ENCODE measurements at regions not wholly inside any gene's neighbourhood (a gene's known extent, or its start where the extent isn't known, plus 50 kb on each side); places are given as distances from the start of the nearest gene placed in this dataset.
A peak's percentile ranks its signal among the peaks of the same experiment; 100 is the strongest.

DNA sequence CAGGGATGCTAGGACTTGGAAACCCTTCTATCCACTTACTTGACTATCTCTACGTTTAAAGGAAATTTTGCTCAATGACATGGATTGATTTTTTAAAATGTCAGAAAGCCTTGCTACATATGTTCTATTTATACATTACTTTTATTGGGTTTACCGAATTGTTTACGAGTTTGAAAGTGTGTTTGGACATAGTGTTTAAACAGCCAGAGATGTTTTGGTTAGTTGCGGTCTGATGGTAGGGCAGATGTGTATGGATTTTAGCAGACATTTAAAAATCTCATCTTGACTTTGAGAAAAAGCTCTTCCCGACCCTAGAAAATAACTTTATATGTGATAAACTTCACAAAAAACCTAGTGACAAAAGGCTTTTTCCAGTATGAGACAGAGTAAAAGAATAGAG lies 513.7 kb downstream of the PLA2G4A start:
- Mint-ChIP-seq H3K36me3 (ENCODE audit: low read depth) (no peaks in the 10 kb centered on the region), H3K9me3 (no peaks in the 10 kb centered on the region), H3K27ac (no peak overlapping the region), H3K4me1 (no peaks in the 10 kb centered on the region), H3K27me3 (ENCODE audit: low read depth, poor library complexity) (peaks cover 4% of the 10 kb centered on the region), H3K4me3 (no peak overlapping the region)
- no peak for TF ChIP-seq CTCF (IDR thresholded peaks at IDR 0.05)
- no peak for DNase-seq

DNA sequence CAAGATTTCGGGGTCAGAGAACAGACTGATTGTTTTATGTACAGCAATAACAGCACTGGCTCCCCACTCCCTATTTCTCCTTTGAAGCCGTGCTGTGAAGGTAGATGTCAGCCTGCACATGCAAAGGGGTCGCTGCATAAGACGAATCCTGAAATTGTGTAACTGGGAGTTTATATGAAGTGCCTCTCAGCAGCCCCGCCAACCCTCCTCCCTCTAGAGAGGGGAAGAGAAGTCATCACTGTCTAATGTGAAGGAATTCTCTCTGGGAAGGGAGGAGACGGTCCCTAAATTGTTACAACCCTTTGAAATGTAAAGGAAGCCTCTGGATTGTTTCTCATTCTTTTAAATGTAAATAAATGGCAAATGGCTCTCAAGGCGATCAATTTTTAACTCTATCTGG lies 545.3 kb downstream of the PLA2G4A start:
- no peak for DNase-seq
- Mint-ChIP-seq H3K27ac (no peak overlapping the region), H3K9me3 (no peaks in the 10 kb centered on the region), H3K4me3 (no peak overlapping the region), H3K36me3 (ENCODE audit: low read depth) (no peaks in the 10 kb centered on the region), H3K4me1 (peaks cover 12% of the 10 kb centered on the region), H3K27me3 (ENCODE audit: low read depth, poor library complexity) (no peaks in the 10 kb centered on the region)
- no peak for TF ChIP-seq CTCF (IDR thresholded peaks at IDR 0.05)

DNA sequence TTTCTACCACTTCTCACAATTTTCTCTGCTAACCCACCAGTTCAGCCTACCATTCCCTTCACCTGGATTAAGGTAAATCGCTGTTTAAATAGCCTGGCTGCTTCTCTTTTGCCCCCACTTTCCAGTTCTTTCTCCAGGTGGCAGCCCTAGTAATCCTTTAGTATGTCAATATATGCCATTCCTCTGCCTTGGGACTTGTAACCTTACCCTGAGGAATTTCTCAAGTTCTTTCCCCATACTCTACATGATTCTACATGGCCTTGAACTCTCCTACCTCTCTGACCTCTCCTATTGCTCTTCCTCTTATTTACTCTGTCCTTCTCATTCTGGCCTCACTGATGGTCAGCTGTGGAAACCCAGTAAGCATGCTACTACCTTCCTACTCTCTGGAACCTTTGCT lies 546.0 kb downstream of the PLA2G4A start:
- H3K36me3 Mint-ChIP-seq (ENCODE audit: low read depth): no peaks in the 10 kb centered on the region
- DNase-seq: no peak
- H3K9me3 Mint-ChIP-seq: no peaks in the 10 kb centered on the region
- no peak overlapping the region for H3K4me3 Mint-ChIP-seq
- H3K27ac Mint-ChIP-seq: no peak overlapping the region
- no peak for TF ChIP-seq CTCF (IDR thresholded peaks at IDR 0.05)
- H3K27me3 Mint-ChIP-seq (ENCODE audit: low read depth, poor library complexity): no peaks in the 10 kb centered on the region
- H3K4me1 Mint-ChIP-seq: peaks cover 12% of the 10 kb centered on the region

DNA sequence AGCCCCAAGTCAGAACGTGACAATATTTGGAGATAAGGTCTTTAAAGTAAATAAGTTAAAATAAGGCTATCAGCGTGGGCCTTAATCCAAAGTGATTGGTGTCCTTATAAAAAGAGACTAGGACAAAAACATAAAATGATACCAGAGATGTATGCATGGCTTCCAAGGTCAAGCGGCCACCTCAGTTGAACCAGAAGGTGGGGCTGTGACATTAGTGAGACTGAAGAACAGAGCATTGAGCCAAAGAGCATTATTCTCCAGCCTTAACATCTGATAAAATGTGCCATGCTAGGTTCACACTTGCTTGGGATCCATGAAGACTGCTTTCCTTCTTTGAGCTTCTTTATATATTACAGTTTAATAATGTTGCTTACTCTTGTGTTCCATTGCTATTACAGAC lies 554.6 kb downstream of the PLA2G4A start:
- Mint-ChIP-seq H3K4me3 (no peak overlapping the region), H3K27ac (no peak overlapping the region), H3K9me3 (no peaks in the 10 kb centered on the region), H3K27me3 (ENCODE audit: low read depth, poor library complexity) (no peaks in the 10 kb centered on the region), H3K4me1 (no peaks in the 10 kb centered on the region), H3K36me3 (ENCODE audit: low read depth) (no peaks in the 10 kb centered on the region)
- peak; percentile 13 for TF ChIP-seq CTCF (IDR thresholded peaks at IDR 0.05)
- no peak for DNase-seq

DNA sequence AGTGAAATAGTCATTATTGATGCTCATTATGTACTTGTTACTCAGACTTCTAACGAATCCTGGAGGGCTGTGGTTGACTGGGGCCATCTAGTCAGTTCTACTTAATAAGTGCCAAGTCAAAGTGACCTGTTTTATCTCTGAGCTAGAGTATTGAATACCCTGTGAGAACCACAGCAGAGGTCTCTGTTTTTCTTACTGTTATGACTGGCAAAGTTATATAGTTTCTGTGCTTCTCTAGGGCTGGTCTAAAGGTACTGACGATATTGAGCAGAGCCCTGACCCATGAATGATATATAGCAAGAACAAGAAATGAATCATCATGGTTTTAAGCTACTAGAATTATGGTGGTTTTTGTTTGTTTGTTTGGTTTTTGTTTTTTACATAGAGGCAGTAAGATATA lies 555.8 kb downstream of the PLA2G4A start:
- Mint-ChIP-seq H3K4me1 (no peaks in the 10 kb centered on the region), H3K4me3 (no peak overlapping the region), H3K27ac (no peak overlapping the region), H3K9me3 (no peaks in the 10 kb centered on the region), H3K36me3 (ENCODE audit: low read depth) (no peaks in the 10 kb centered on the region), H3K27me3 (ENCODE audit: low read depth, poor library complexity) (no peaks in the 10 kb centered on the region)
- DNase-seq: no peak
- TF ChIP-seq CTCF (IDR thresholded peaks at IDR 0.05): no peak

- Mint-ChIP-seq H3K4me3 (no peak overlapping the region), H3K27ac (no peak overlapping the region), H3K27me3 (ENCODE audit: low read depth, poor library complexity) (no peaks in the 10 kb centered on the region), H3K9me3 (no peaks in the 10 kb centered on the region), H3K4me1 (peaks cover 2% of the 10 kb centered on the region), H3K36me3 (ENCODE audit: low read depth) (no peaks in the 10 kb centered on the region)
- no peak for DNase-seq
- TF ChIP-seq CTCF (IDR thresholded peaks at IDR 0.05): no peak
Measured at GRCh38 chr1:187390215-187390818, 561.6 kb downstream of the PLA2G4A start.

Measured in nephron progenitor cell (in vitro differentiated cells).